SU-DHL-6 (cell line): ENCODE measurements at regions not wholly inside any gene's neighbourhood (a gene's known extent, or its start where the extent isn't known, plus 50 kb on each side); places are given as distances from the start of the nearest gene placed in this dataset.

Experiments
- EZH2phosphoT487 ChIP-seq: fragments of 200-600 bp; sonication (generic), shearing (Covaris generic); conservative IDR thresholded peaks from 2 replicates; pipeline ENCODE4 v1.6.1; 2018; ENCODE audit warnings: mild to moderate bottlenecking, antibody characterized with exemption, low read length, moderate library complexity, mixed read lengths
- TF ChIP-seq, protein P1 (sequence below): fragments of 200-600 bp; sonication (generic); IDR thresholded peaks from one replicate; pipeline ENCODE4 v1.5.1; 2017; ENCODE audit warnings: antibody characterized with exemption, mild to moderate bottlenecking, low read length, moderate library complexity; ENCODE audit not compliant: insufficient read depth, poor library complexity, severe bottlenecking

DNA sequence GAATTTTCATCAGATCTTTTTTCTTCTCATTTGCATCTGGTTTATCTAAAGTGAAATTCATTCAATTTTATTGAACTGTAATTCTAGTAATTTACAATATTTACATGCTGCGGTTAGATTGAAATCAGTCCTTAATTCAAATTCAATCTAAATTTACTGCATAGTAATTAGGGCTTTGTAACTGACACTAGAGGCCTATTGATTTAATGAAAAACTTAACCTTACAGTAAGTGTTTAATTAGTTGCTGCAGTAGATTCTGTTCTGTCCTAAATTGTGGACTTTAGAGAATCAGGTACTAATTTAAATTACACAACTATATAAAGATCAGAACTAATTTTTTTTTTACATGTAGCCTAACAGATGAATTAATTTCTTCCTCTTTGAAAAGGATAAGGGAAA lies 758.8 kb upstream of the TENM3 start:
- TF ChIP-seq, protein P1, sequence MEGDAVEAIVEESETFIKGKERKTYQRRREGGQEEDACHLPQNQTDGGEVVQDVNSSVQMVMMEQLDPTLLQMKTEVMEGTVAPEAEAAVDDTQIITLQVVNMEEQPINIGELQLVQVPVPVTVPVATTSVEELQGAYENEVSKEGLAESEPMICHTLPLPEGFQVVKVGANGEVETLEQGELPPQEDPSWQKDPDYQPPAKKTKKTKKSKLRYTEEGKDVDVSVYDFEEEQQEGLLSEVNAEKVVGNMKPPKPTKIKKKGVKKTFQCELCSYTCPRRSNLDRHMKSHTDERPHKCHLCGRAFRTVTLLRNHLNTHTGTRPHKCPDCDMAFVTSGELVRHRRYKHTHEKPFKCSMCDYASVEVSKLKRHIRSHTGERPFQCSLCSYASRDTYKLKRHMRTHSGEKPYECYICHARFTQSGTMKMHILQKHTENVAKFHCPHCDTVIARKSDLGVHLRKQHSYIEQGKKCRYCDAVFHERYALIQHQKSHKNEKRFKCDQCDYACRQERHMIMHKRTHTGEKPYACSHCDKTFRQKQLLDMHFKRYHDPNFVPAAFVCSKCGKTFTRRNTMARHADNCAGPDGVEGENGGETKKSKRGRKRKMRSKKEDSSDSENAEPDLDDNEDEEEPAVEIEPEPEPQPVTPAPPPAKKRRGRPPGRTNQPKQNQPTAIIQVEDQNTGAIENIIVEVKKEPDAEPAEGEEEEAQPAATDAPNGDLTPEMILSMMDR, result no peak
- TF ChIP-seq EZH2phosphoT487, result no peak
